ENCODE measurements at regions not wholly inside any gene's neighbourhood (a gene's known extent, or its start where the extent isn't known, plus 50 kb on each side); places are given as distances from the start of the nearest gene placed in this dataset.

GRCh38 chr4:156528216-156528615 lies 443.4 kb downstream of the PDGFC start:
- TF ChIP-seq CTCF (IDR thresholded peaks at IDR 0.05; ENCODE audit: insufficient read depth, low read length, poor library complexity, severe bottlenecking) (no peak), EZH2phosphoT487 (conservative IDR thresholded peaks at IDR 0.05; ENCODE audit: low read length) (no peak)
